ENCODE measurements at regions not wholly inside any gene's neighbourhood (a gene's known extent, or its start where the extent isn't known, plus 50 kb on each side); places are given as distances from the start of the nearest gene placed in this dataset.

GRCh38 chrX:6832619-6833018 is 297.7 kb upstream of the VCX3A start:
- Histone ChIP-seq H3K9me3 (ENCODE audit: control insufficient read depth, insufficient read depth, low read depth, low read length) (no peaks in the 10 kb centered on the region), H3K9ac (ENCODE audit: insufficient read depth, low read length) (no peak overlapping the region), H3K79me2 (ENCODE audit: control insufficient read depth, insufficient read depth, low read length) (no peaks in the 10 kb centered on the region), H3K36me3 (ENCODE audit: control insufficient read depth, insufficient read depth, low read length) (no peaks in the 10 kb centered on the region), H3K27ac (ENCODE audit: insufficient read depth, low read length) (no peak overlapping the region), H3K4me2 (ENCODE audit: extremely low read depth, insufficient read depth, low read length) (no peak overlapping the region), H3K4me1 (ENCODE audit: control insufficient read depth, extremely low read depth, insufficient read depth, low read length) (no peaks in the 10 kb centered on the region), H3K27me3 (ENCODE audit: control insufficient read depth, insufficient read depth, low read length) (no peaks in the 10 kb centered on the region), H4K20me1 (ENCODE audit: control insufficient read depth, extremely low read depth, insufficient read depth, low read length) (no peaks in the 10 kb centered on the region), H3K4me3 (replicated peaks in 1 of 4; ENCODE audit: control extremely low read depth in 1 of 4, insufficient read depth in 1 of 4, low read depth in 3 of 4, low read length in 4 of 4) (no peak overlapping the region), H2AFZ (ENCODE audit: low read length) (no peak overlapping the region)
- TF ChIP-seq EZH2 (IDR thresholded peaks at IDR 0.05; ENCODE audit: low read length, missing control alignments) (no peak), CTCF (conservative IDR thresholded peaks at IDR 0.05 in 1 of 2, IDR thresholded peaks at IDR 0.05 in 1 of 2; ENCODE audit: low read depth in 1 of 2, low read length in 2 of 2) (no peak)
- DNase-seq (ENCODE audit: low read depth in 2 of 2) = no peak

- no peaks in the 10 kb centered on the region for H3K9me3 ChIP-seq (ENCODE audit: control insufficient read depth, insufficient read depth, low read depth, low read length)
Observed at GRCh38 chrX:6826856-6827255, 291.9 kb upstream of the VCX3A start.

GRCh38 chrX:6821730-6822129 is 286.8 kb upstream of the VCX3A start:
- H3K4me1 ChIP-seq (ENCODE audit: control insufficient read depth, extremely low read depth, insufficient read depth, low read length) = no peaks in the 10 kb centered on the region
- no peaks in the 10 kb centered on the region for H3K36me3 ChIP-seq (ENCODE audit: control insufficient read depth, insufficient read depth, low read length)
- H3K79me2 ChIP-seq (ENCODE audit: control insufficient read depth, insufficient read depth, low read length) = no peaks in the 10 kb centered on the region
- no peak overlapping the region for H3K4me3 ChIP-seq (replicated peaks in 1 of 4; ENCODE audit: control extremely low read depth in 1 of 4, insufficient read depth in 1 of 4, low read depth in 3 of 4, low read length in 4 of 4)
- H4K20me1 ChIP-seq (ENCODE audit: control insufficient read depth, extremely low read depth, insufficient read depth, low read length) = no peaks in the 10 kb centered on the region
- DNase-seq (ENCODE audit: low read depth in 2 of 2) = no peak
- H3K27ac ChIP-seq (ENCODE audit: insufficient read depth, low read length) = no peak overlapping the region
- H3K9ac ChIP-seq (ENCODE audit: insufficient read depth, low read length) = no peak overlapping the region
- no peak overlapping the region for H2AFZ ChIP-seq (ENCODE audit: low read length)
- H3K4me2 ChIP-seq (ENCODE audit: extremely low read depth, insufficient read depth, low read length) = no peak overlapping the region
- H3K9me3 ChIP-seq (ENCODE audit: control insufficient read depth, insufficient read depth, low read depth, low read length) = no peaks in the 10 kb centered on the region
- TF ChIP-seq CTCF (conservative IDR thresholded peaks at IDR 0.05 in 1 of 2, IDR thresholded peaks at IDR 0.05 in 1 of 2; ENCODE audit: low read depth in 1 of 2, low read length in 2 of 2) (no peak), EZH2 (IDR thresholded peaks at IDR 0.05; ENCODE audit: low read length, missing control alignments) (no peak)
- H3K27me3 ChIP-seq (ENCODE audit: control insufficient read depth, insufficient read depth, low read length) = no peaks in the 10 kb centered on the region

More at GRCh38 chrX:6826856-6827255, 291.9 kb upstream of the VCX3A start:
- no peak for TF ChIP-seq EZH2 (IDR thresholded peaks at IDR 0.05; ENCODE audit: low read length, missing control alignments)
- no peak for TF ChIP-seq CTCF (conservative IDR thresholded peaks at IDR 0.05 in 1 of 2, IDR thresholded peaks at IDR 0.05 in 1 of 2; ENCODE audit: low read depth in 1 of 2, low read length in 2 of 2)
- H3K9ac ChIP-seq (ENCODE audit: insufficient read depth, low read length) = no peak overlapping the region
- H3K36me3 ChIP-seq (ENCODE audit: control insufficient read depth, insufficient read depth, low read length) = no peaks in the 10 kb centered on the region
- no peaks in the 10 kb centered on the region for H3K4me1 ChIP-seq (ENCODE audit: control insufficient read depth, extremely low read depth, insufficient read depth, low read length)
- no peaks in the 10 kb centered on the region for H3K79me2 ChIP-seq (ENCODE audit: control insufficient read depth, insufficient read depth, low read length)
- no peak overlapping the region for H3K27ac ChIP-seq (ENCODE audit: insufficient read depth, low read length)
- H3K4me2 ChIP-seq (ENCODE audit: extremely low read depth, insufficient read depth, low read length) = no peak overlapping the region
- no peak overlapping the region for H3K4me3 ChIP-seq (replicated peaks in 1 of 4; ENCODE audit: control extremely low read depth in 1 of 4, insufficient read depth in 1 of 4, low read depth in 3 of 4, low read length in 4 of 4)
- H3K27me3 ChIP-seq (ENCODE audit: control insufficient read depth, insufficient read depth, low read length) = no peaks in the 10 kb centered on the region
- no peak for DNase-seq (ENCODE audit: low read depth in 2 of 2)
- H2AFZ ChIP-seq (ENCODE audit: low read length) = no peak overlapping the region
- no peaks in the 10 kb centered on the region for H4K20me1 ChIP-seq (ENCODE audit: control insufficient read depth, extremely low read depth, insufficient read depth, low read length)

Measured in fibroblast of lung (primary cell).